ENCODE measurements at regions not wholly inside any gene's neighbourhood (a gene's known extent, or its start where the extent isn't known, plus 50 kb on each side); places are given as distances from the start of the nearest gene placed in this dataset.

- no peak for DNase-seq (ENCODE audit: low read depth in 2 of 2)
Observed at GRCh38 chr12:93297536-93297935, 80.2 kb upstream of the NUDT4 start.

GRCh38 chr12:93299262-93299846 lies 78.4 kb upstream of the NUDT4 start:
- no peak for DNase-seq (ENCODE audit: low read depth in 2 of 2)

GRCh38 chr12:93300611-93301021 lies 77.1 kb upstream of the NUDT4 start:
- no peak for DNase-seq (ENCODE audit: low read depth in 2 of 2)

- no peak for DNase-seq (ENCODE audit: low read depth in 2 of 2)
Observed at GRCh38 chr12:93302331-93303229, 75.1 kb upstream of the NUDT4 start.

- DNase-seq (ENCODE audit: low read depth in 2 of 2), result no peak
Observed at GRCh38 chr12:93306636-93307035, 71.1 kb upstream of the NUDT4 start.

GRCh38 chr12:93308281-93308680 lies 69.4 kb upstream of the NUDT4 start:
- no peak for DNase-seq (ENCODE audit: low read depth in 2 of 2)

GRCh38 chr12:93311827-93312226 lies 65.9 kb upstream of the NUDT4 start:
- DNase-seq (ENCODE audit: low read depth in 2 of 2), result no peak

GRCh38 chr12:93314177-93314497 lies 63.6 kb upstream of the NUDT4 start:
- DNase-seq (ENCODE audit: low read depth in 2 of 2), result no peak

GRCh38 chr12:93315385-93315906 lies 62.3 kb upstream of the NUDT4 start:
- no peak for DNase-seq (ENCODE audit: low read depth in 2 of 2)

GRCh38 chr12:93315907-93316622 lies 61.7 kb upstream of the NUDT4 start:
- DNase-seq (ENCODE audit: low read depth in 2 of 2), result no peak

- DNase-seq (ENCODE audit: low read depth in 2 of 2), result no peak
Observed at GRCh38 chr12:93316623-93316971, 61.1 kb upstream of the NUDT4 start.

- no peak for DNase-seq (ENCODE audit: low read depth in 2 of 2)
Observed at GRCh38 chr12:93317227-93317626, 60.5 kb upstream of the NUDT4 start.

GRCh38 chr12:93318720-93319522 lies 58.8 kb upstream of the NUDT4 start:
- DNase-seq (ENCODE audit: low read depth in 2 of 2), result no peak

GRCh38 chr12:93319523-93320050 lies 58.1 kb upstream of the NUDT4 start:
- DNase-seq (ENCODE audit: low read depth in 2 of 2), result no peak

GRCh38 chr12:93322784-93323183 lies 54.9 kb upstream of the NUDT4 start:
- no peak for DNase-seq (ENCODE audit: low read depth in 2 of 2)

GRCh38 chr12:93323625-93324329 lies 53.9 kb upstream of the NUDT4 start:
- DNase-seq (ENCODE audit: low read depth in 2 of 2), result no peak

GRCh38 chr12:93325855-93326254 lies 51.9 kb upstream of the NUDT4 start:
- no peak for DNase-seq (ENCODE audit: low read depth in 2 of 2)

All from stimulated activated CD4-positive, alpha-beta T cell treated with anti-CD3 and anti-CD28 coated beads, Interleukin-12 subunit alpha, Interleukin-12 subunit beta, amount 100 ng/mL, for 24 hours (primary cell).